ENCODE measurements at regions not wholly inside any gene's neighbourhood (a gene's known extent, or its start where the extent isn't known, plus 50 kb on each side); places are given as distances from the start of the nearest gene placed in this dataset.

- TF ChIP-seq CTCF (IDR thresholded peaks at IDR 0.05; ENCODE audit: low read depth, low read length, poor library complexity, severe bottlenecking) (no peak), EZH2phosphoT487 (IDR thresholded peaks at IDR 0.05; ENCODE audit: borderline replicate concordance, low read length) (no peak)
These were observed 132.9 kb upstream of the XYLT1 start for GRCh38 chr16:17603626-17604025.
